Endodermal cell (in vitro differentiated cells): ENCODE measurements at regions not wholly inside any gene's neighbourhood (a gene's known extent, or its start where the extent isn't known, plus 50 kb on each side); places are given as distances from the start of the nearest gene placed in this dataset.

Experiments
- DNase-seq: peaks from one replicate; pipeline ENCODE4 v3.0.0-alpha.2; 2017
- H3K27ac ChIP-seq: 2 replicates; pipeline ENCODE4 v1.5.1; 2013; ENCODE audit warnings: mild to moderate bottlenecking, low read depth, low read length, moderate library complexity
- H3K27me3 ChIP-seq: 2 replicates; pipeline ENCODE4 v1.6.1; 2013; ENCODE audit warnings: mild to moderate bottlenecking, low read length, moderate library complexity; ENCODE audit not compliant: insufficient read depth, control insufficient read depth, poor library complexity, severe bottlenecking
- H3K36me3 ChIP-seq: 2 replicates; pipeline ENCODE4 v1.7.0; 2013; ENCODE audit warnings: mild to moderate bottlenecking, low read length, moderate library complexity; ENCODE audit not compliant: control insufficient read depth, insufficient read depth
- H3K4me1 ChIP-seq: one replicate; pipeline ENCODE4 v1.7.0; 2013; ENCODE audit warnings: low read length; ENCODE audit not compliant: control insufficient read depth, insufficient read depth
- H3K4me3 ChIP-seq: 2 replicates; pipeline ENCODE4 v1.5.1; 2013; ENCODE audit warnings: mild to moderate bottlenecking, low read length, moderate library complexity
- H3K9ac ChIP-seq: 2 replicates; pipeline ENCODE4 v1.6.1; 2013; ENCODE audit warnings: mild to moderate bottlenecking, low read length, moderate library complexity; ENCODE audit not compliant: poor library complexity, severe bottlenecking; ENCODE audit errors: extremely low read depth
- H3K9me3 ChIP-seq: 2 replicates; pipeline ENCODE4 v1.6.1; 2013; ENCODE audit warnings: mild to moderate bottlenecking, low read length, moderate library complexity; ENCODE audit not compliant: control insufficient read depth
- H3K27ac Mint-ChIP-seq: 2 replicates; pipeline ENCODE4 v1.8.0; 2020; ENCODE audit warnings: mixed read lengths
- H3K27me3 Mint-ChIP-seq: 2 replicates; pipeline ENCODE4 v1.8.0; 2021; ENCODE audit warnings: mild to moderate bottlenecking, mixed read lengths; ENCODE audit not compliant: insufficient read depth
- H3K36me3 Mint-ChIP-seq: 2 replicates; pipeline ENCODE4 v1.8.0; 2020; ENCODE audit warnings: low read depth, mixed read lengths
- H3K4me1 Mint-ChIP-seq: 2 replicates; pipeline ENCODE4 v1.8.0; 2020; ENCODE audit warnings: mixed read lengths
- H3K4me3 Mint-ChIP-seq: 2 replicates; pipeline ENCODE4 v1.8.0; 2020; ENCODE audit warnings: mild to moderate bottlenecking, moderate library complexity, mixed read lengths
- H3K9me3 Mint-ChIP-seq: 2 replicates; pipeline ENCODE4 v1.8.0; 2020; ENCODE audit warnings: mild to moderate bottlenecking, mixed read lengths
- CTCF ChIP-seq: fragments of 200-600 bp; sonication (generic); conservative IDR thresholded peaks from 2 replicates; pipeline ENCODE4 v1.5.0; 2021; ENCODE audit warnings: antibody characterized with exemption, mild to moderate bottlenecking
- WGBS, 2 experiments: methylation state at CpG; one replicate each; pipeline versions ENCODE4 v1.1.5 to v1.1.7; 2013; ENCODE audit warnings: missing lambda C conversion rate in 2 of 2, mixed read lengths in 1 of 2; ENCODE audit not compliant: insufficient coverage in 1 of 2, insufficient read length in 1 of 2; 5-methylcytosine and 5-hydroxymethylcytosine counted together

GRCh38 chr12:92398565-92399309 is 253.1 kb upstream of the BTG1 start:
- peak overlapping the region; percentile 7 for H3K27ac Mint-ChIP-seq

GRCh38 chr12:92396647-92397252 is 251.1 kb upstream of the BTG1 start:
- Histone ChIP-seq H3K9ac (no peak overlapping the region), H3K36me3 (no peaks in the 10 kb centered on the region), H3K27ac (no peak overlapping the region), H3K4me3 (no peak overlapping the region), H3K27me3 (no peaks in the 10 kb centered on the region), H3K4me1 (peaks cover 14% of the 10 kb centered on the region), H3K9me3 (peaks cover 23% of the 10 kb centered on the region)
- DNase-seq: no peak
- 87 to 88% methylated on average over 1 to 2 of the region's 2 CpGs for WGBS, 2 experiments
- Mint-ChIP-seq H3K9me3 (peaks cover 31% of the 10 kb centered on the region), H3K27me3 (no peaks in the 10 kb centered on the region), H3K4me1 (peaks cover 23% of the 10 kb centered on the region), H3K36me3 (no peaks in the 10 kb centered on the region), H3K27ac (no peak overlapping the region), H3K4me3 (no peak overlapping the region)
- TF ChIP-seq CTCF: no peak

More at GRCh38 chr12:92398565-92399309, 253.1 kb upstream of the BTG1 start:
- Histone ChIP-seq H3K9ac (peak overlapping the region; percentile 2), H3K27me3 (no peaks in the 10 kb centered on the region), H3K36me3 (no peaks in the 10 kb centered on the region), H3K27ac (no peak overlapping the region), H3K9me3 (peaks cover 10% of the 10 kb centered on the region), H3K4me1 (peaks cover 17% of the 10 kb centered on the region), H3K4me3 (peak overlapping the region; percentile 53)
- WGBS, 2 experiments: 83 to 86% methylated on average over 6 to 8 of the region's 8 CpGs
- no peak for TF ChIP-seq CTCF
- H3K9me3 Mint-ChIP-seq: peaks cover 14% of the 10 kb centered on the region
- no peak overlapping the region for H3K4me3 Mint-ChIP-seq
- peaks cover 27% of the 10 kb centered on the region for H3K4me1 Mint-ChIP-seq
- no peak for DNase-seq
- no peaks in the 10 kb centered on the region for H3K27me3 Mint-ChIP-seq
- no peaks in the 10 kb centered on the region for H3K36me3 Mint-ChIP-seq

DNA sequence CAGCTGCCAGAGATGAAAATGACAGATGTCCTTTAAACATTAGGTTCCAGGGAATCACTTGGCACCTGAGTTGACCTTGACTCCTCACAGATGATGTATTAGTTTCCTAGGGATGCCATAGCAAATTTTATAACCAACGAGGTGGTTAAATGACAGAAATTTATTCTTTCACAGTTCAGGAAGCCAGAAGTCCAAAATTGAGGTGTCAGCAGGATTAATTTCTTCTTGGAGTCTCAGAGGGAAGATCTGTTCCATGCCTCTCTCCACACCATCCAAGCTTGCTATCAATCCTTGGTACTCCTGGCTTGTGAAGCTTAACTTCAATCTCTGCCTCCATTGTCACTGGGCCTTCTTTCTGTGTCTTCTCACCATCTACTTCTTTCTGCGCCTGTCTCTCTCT is 249.7 kb upstream of the BTG1 start:
- Histone ChIP-seq H3K36me3 (no peaks in the 10 kb centered on the region), H3K27ac (no peak overlapping the region), H3K27me3 (no peaks in the 10 kb centered on the region), H3K4me3 (no peak overlapping the region), H3K9ac (no peak overlapping the region), H3K9me3 (peaks cover 23% of the 10 kb centered on the region), H3K4me1 (peaks cover 14% of the 10 kb centered on the region)
- Mint-ChIP-seq H3K27ac (no peak overlapping the region), H3K4me1 (peaks cover 23% of the 10 kb centered on the region), H3K36me3 (no peaks in the 10 kb centered on the region), H3K4me3 (no peak overlapping the region), H3K9me3 (peaks cover 35% of the 10 kb centered on the region), H3K27me3 (no peaks in the 10 kb centered on the region)
- 94 to 100% methylated on average over 1 to 2 of the region's 2 CpGs for WGBS, 2 experiments
- DNase-seq: no peak
- TF ChIP-seq CTCF: no peak
